ENCODE measurements at regions not wholly inside any gene's neighbourhood (a gene's known extent, or its start where the extent isn't known, plus 50 kb on each side); places are given as distances from the start of the nearest gene placed in this dataset.

DNA sequence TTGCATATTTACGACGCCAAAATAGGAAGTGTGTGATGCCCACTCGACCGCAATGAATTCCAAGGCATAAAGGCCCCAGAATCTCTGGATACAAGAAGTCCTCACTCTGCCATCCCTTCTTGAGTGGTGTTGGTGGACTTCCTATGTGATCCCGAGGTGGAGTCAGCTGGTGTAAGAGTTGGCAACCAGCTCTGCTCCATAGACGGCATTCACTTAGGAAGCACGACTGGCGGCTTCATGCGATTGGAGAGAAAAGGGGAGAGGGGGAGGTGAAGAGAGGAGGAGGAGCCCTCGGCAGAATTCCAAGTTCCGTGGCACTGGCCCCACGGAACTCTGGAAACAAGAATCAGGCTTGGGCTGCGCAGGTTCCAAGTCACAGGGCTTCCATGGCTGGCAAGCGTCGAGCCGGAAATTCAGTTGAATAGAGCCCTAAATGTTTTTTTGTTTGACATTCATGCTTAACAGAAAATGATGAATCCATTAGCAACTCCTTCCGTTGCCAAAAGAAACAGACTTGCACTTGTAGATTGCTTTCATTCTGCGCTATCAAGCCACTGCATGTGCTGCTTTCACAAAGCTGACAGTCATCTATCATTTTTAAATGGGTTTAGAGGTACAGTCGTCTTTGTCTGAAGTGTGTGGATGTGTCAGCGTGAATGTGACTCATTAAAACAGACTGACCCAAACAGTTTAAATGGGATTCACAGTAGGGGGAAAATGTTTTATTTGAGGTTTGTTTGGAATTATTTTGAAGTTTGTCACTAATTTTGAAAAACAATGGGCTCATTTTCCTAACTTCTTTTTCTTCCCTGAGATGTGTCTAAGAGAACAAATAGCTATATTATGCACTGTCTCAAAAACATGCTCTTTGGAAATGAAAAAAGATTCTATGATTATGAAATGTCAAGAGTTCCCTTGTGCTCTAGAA is 428.3 kb upstream of the ATP11B start:
- DNase-seq, result peak; percentile 19

DNA sequence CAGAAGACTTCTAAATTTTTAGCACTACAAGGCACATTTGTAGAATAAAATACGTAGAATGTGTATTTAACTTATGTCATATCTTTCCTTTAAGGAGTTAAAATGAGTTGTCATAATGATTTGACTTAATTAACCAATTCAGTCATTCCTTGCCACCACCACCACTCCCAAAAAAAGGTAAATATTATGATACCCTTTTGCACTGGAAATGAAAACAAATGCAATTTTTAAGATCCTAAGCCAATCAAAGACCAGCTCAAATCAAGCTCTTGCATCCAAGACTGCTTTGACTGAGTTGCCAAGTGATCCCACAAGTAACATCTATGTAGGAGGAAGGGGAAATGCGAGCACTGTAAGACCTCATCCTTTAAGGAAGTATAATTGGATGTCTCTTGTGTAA is 426.6 kb upstream of the ATP11B start:
- no peaks in the 10 kb centered on the region for H3K36me3 ChIP-seq (ENCODE audit: control insufficient read depth, insufficient read depth, low read length)
- no peaks in the 10 kb centered on the region for H3K4me1 ChIP-seq (ENCODE audit: control insufficient read depth, insufficient read depth, low read length)
- WGBS (ENCODE audit: insufficient coverage), result no CpG with 5 or more reads among the region's 2 CpGs
- H3K4me3 ChIP-seq (ENCODE audit: low read length), result no peak overlapping the region
- H3K27me3 ChIP-seq (ENCODE audit: control insufficient read depth, insufficient read depth, low read length), result no peaks in the 10 kb centered on the region
- H3K9me3 ChIP-seq (replicated peaks; ENCODE audit: control insufficient read depth, low read depth, low read length), result no peaks in the 10 kb centered on the region
- DNase-seq, result no peak
- H3K27ac ChIP-seq (ENCODE audit: low read length), result no peak overlapping the region

More for the DNA sequence above, 428.3 kb upstream of the ATP11B start:
- Histone ChIP-seq H3K9me3 (replicated peaks; ENCODE audit: control insufficient read depth, low read depth, low read length) (no peaks in the 10 kb centered on the region), H3K4me1 (ENCODE audit: control insufficient read depth, insufficient read depth, low read length) (no peaks in the 10 kb centered on the region), H3K36me3 (ENCODE audit: control insufficient read depth, insufficient read depth, low read length) (no peaks in the 10 kb centered on the region), H3K4me3 (ENCODE audit: low read length) (no peak overlapping the region), H3K27ac (ENCODE audit: low read length) (no peak overlapping the region), H3K27me3 (ENCODE audit: control insufficient read depth, insufficient read depth, low read length) (no peaks in the 10 kb centered on the region)
- 68% methylated on average over 14 of the region's 20 CpGs for WGBS (ENCODE audit: insufficient coverage)

DNA sequence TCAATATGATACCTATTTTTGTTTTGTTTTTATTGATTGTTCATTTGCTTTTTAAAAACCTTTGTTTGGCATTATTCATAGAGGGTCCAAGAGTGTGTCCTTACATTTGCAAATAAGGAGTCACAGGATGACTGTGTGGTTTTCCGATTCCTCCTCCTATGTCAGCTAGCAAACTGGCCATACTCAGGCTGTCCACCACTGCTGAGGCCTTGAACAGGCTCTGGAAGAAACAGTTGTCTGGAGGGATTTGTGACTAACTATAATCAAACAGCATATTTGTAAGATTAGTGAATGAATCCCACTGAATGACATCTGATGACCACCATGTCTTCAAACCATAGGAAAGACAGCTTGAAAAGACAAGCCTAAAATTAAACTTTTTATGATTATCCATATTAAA is 423.4 kb upstream of the ATP11B start:
- DNase-seq, result no peak
- H3K9me3 ChIP-seq (replicated peaks; ENCODE audit: control insufficient read depth, low read depth, low read length), result no peaks in the 10 kb centered on the region
- H3K4me1 ChIP-seq (ENCODE audit: control insufficient read depth, insufficient read depth, low read length), result no peaks in the 10 kb centered on the region
- no peaks in the 10 kb centered on the region for H3K27me3 ChIP-seq (ENCODE audit: control insufficient read depth, insufficient read depth, low read length)
- WGBS (ENCODE audit: insufficient coverage), result no CpG with 5 or more reads among the region's 1 CpG
- no peak overlapping the region for H3K4me3 ChIP-seq (ENCODE audit: low read length)
- no peak overlapping the region for H3K27ac ChIP-seq (ENCODE audit: low read length)
- no peaks in the 10 kb centered on the region for H3K36me3 ChIP-seq (ENCODE audit: control insufficient read depth, insufficient read depth, low read length)

DNA sequence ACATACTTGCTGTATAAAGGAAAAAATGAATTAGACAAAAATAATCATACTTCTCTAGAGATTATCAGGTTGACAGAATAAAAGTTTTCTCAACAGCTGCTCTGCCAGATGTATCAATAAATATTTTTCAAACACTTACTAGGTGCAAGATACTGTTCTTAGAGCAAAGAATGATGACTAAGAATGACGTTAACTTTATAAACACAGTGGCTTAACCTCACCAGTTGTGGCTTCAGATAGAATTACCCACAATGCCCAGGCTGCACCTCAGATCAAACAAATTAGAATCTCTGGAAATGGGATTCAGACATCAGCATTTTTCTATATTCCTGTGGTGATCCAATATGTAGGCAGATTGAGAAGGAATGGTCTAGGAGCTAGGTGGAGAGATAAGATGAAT is 422.4 kb upstream of the ATP11B start:
- no CpG with 5 or more reads among the region's 1 CpG for WGBS (ENCODE audit: insufficient coverage)
- DNase-seq, result no peak

DNA sequence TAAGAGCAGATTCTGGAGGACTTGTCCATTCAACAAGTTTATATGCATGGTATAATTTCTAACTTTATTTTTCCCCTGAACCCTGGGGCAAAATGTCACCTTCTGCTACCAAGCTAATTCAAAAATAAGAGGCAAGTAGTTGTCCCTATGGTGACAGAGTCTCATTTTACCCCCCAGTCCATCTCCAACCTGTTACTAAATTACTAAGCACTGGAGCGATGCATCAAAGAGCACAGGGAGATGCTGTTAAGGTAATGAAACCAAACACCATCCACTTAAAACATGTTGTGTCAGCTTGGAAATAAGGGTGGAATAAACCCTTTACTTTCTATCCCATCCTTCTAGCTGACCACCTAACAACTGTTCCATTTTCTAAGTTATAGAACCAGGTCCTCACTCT is 417.4 kb upstream of the ATP11B start:
- Histone ChIP-seq H3K4me1 (ENCODE audit: control insufficient read depth, insufficient read depth, low read length) (no peaks in the 10 kb centered on the region), H3K27me3 (ENCODE audit: control insufficient read depth, insufficient read depth, low read length) (no peaks in the 10 kb centered on the region), H3K36me3 (ENCODE audit: control insufficient read depth, insufficient read depth, low read length) (no peaks in the 10 kb centered on the region), H3K9me3 (replicated peaks; ENCODE audit: control insufficient read depth, low read depth, low read length) (no peaks in the 10 kb centered on the region), H3K4me3 (ENCODE audit: low read length) (no peak overlapping the region), H3K27ac (ENCODE audit: low read length) (no peak overlapping the region)
- WGBS (ENCODE audit: insufficient coverage), result no CpG with 5 or more reads among the region's 1 CpG
- DNase-seq, result no peak

More for the DNA sequence above, 422.4 kb upstream of the ATP11B start:
- Histone ChIP-seq H3K4me1 (ENCODE audit: control insufficient read depth, insufficient read depth, low read length) (no peaks in the 10 kb centered on the region), H3K27ac (ENCODE audit: low read length) (no peak overlapping the region), H3K36me3 (ENCODE audit: control insufficient read depth, insufficient read depth, low read length) (no peaks in the 10 kb centered on the region), H3K27me3 (ENCODE audit: control insufficient read depth, insufficient read depth, low read length) (no peaks in the 10 kb centered on the region), H3K9me3 (replicated peaks; ENCODE audit: control insufficient read depth, low read depth, low read length) (no peaks in the 10 kb centered on the region), H3K4me3 (ENCODE audit: low read length) (no peak overlapping the region)

DNA sequence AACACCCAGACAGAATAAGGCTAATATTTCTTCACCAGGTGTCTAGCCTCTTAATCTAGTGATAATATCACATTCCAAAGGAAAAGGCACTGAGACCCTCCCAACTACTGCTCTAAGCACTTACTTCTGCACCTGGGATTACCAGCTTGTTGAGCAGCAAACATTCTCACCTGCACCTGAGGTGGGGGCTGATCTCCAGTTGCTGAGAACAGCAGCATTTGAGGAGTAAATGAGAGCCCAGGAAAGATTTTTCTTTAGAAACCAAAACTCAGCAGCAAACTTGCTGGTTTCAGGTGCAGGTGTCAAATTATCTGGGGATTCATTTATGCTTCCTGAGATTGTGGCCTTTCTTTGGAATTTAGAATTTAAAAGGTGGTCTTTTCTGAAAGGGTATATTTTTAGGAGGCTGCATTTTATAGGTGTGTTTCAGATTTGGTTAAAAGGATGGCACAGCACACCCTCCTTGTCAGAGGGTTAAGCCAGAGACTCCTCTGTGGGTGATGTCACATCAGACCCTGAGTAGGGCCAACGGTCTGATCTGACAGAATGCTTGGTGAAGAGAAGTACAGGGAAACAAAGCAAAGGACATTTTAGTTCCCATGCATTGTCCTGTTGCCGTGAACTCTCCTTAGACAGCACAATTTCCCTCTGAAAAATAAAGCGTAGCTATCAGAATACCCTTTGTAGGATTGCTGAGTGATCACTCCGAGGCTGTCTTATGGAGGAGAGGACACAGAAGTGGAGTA is 411.0 kb upstream of the ATP11B start:
- no peaks in the 10 kb centered on the region for H3K9me3 ChIP-seq (replicated peaks; ENCODE audit: control insufficient read depth, low read depth, low read length)
- WGBS (ENCODE audit: insufficient coverage), result no CpG with 5 or more reads among the region's 4 CpGs
- no peak overlapping the region for H3K4me3 ChIP-seq (ENCODE audit: low read length)
- DNase-seq, result no peak
- no peak overlapping the region for H3K27ac ChIP-seq (ENCODE audit: low read length)
- no peaks in the 10 kb centered on the region for H3K4me1 ChIP-seq (ENCODE audit: control insufficient read depth, insufficient read depth, low read length)
- H3K36me3 ChIP-seq (ENCODE audit: control insufficient read depth, insufficient read depth, low read length), result no peaks in the 10 kb centered on the region
- no peaks in the 10 kb centered on the region for H3K27me3 ChIP-seq (ENCODE audit: control insufficient read depth, insufficient read depth, low read length)

DNA sequence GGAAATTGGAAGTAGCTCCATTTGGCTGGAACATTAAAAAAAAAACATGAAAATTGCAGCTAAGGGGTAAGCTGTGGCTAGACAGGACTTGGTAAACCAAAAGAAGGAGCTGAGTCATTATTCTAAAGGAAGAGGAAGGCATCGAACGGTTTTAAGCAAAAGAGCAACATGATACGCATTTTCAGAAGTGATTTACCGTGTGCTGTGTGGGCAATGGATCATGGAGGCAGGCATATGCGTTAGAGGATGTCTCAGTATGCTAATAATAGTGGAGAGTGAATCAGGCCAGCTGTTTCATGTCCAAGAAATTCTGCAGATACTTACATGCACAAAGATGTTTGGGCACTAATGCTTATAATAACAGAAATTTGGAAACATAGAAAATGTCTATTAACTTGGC is 409.1 kb upstream of the ATP11B start:
- 35% methylated on average over 5 of the region's 5 CpGs for WGBS (ENCODE audit: insufficient coverage)
- Histone ChIP-seq H3K9me3 (replicated peaks; ENCODE audit: control insufficient read depth, low read depth, low read length) (no peaks in the 10 kb centered on the region), H3K4me1 (ENCODE audit: control insufficient read depth, insufficient read depth, low read length) (no peaks in the 10 kb centered on the region), H3K27me3 (ENCODE audit: control insufficient read depth, insufficient read depth, low read length) (no peaks in the 10 kb centered on the region), H3K4me3 (ENCODE audit: low read length) (no peak overlapping the region), H3K36me3 (ENCODE audit: control insufficient read depth, insufficient read depth, low read length) (no peaks in the 10 kb centered on the region), H3K27ac (ENCODE audit: low read length) (no peak overlapping the region)
- peak; percentile 59 for DNase-seq

DNA sequence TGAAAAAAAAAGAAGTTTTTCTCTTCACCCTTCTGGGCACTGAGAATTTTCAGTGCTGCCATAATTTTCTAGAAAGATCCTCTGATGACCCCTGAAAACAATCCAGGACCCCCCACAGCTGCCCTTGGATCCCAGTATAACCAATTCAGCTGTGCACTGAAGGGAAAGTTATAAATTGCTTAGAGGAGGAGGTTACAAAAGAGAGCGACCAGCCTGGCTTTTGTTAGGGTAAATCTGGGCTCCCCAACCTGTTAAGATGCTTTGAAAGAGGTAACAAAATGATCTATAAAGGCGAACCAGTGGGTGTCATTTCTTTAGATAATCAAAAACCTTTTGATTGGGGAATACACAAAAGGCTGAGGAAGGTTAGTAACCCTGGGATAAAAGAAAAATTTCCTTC is 407.9 kb upstream of the ATP11B start:
- DNase-seq, result no peak
- WGBS (ENCODE audit: insufficient coverage), result 67% methylated on average over 1 of the region's 2 CpGs

DNA sequence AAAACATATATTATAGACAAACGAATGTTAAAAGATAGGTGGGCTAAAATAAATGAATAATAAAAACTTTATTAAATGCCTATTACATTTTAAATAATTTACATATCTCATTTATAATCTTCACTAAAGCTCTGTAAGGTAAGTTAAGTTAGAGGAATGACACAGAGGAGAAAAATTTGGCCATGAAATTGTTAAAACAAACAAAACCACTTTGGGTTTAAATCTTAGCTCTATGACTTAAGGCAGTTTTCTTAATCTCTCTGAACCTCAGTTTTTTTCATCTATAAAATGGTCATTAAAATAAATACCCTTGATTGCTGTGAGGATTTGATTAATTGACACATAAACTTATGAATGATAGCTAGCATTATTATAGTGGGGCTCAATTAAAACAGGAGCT is 404.8 kb upstream of the ATP11B start:
- H3K4me3 ChIP-seq (ENCODE audit: low read length), result no peak overlapping the region
- no peaks in the 10 kb centered on the region for H3K36me3 ChIP-seq (ENCODE audit: control insufficient read depth, insufficient read depth, low read length)
- WGBS (ENCODE audit: insufficient coverage), result no CpG with 5 or more reads among the region's 1 CpG
- no peaks in the 10 kb centered on the region for H3K9me3 ChIP-seq (replicated peaks; ENCODE audit: control insufficient read depth, low read depth, low read length)
- no peaks in the 10 kb centered on the region for H3K27me3 ChIP-seq (ENCODE audit: control insufficient read depth, insufficient read depth, low read length)
- H3K4me1 ChIP-seq (ENCODE audit: control insufficient read depth, insufficient read depth, low read length), result no peaks in the 10 kb centered on the region
- DNase-seq, result no peak
- no peak overlapping the region for H3K27ac ChIP-seq (ENCODE audit: low read length)

More for the DNA sequence above, 407.9 kb upstream of the ATP11B start:
- H3K36me3 ChIP-seq (ENCODE audit: control insufficient read depth, insufficient read depth, low read length), result no peaks in the 10 kb centered on the region
- H3K27ac ChIP-seq (ENCODE audit: low read length), result no peak overlapping the region
- H3K4me1 ChIP-seq (ENCODE audit: control insufficient read depth, insufficient read depth, low read length), result no peaks in the 10 kb centered on the region
- no peaks in the 10 kb centered on the region for H3K9me3 ChIP-seq (replicated peaks; ENCODE audit: control insufficient read depth, low read depth, low read length)
- H3K4me3 ChIP-seq (ENCODE audit: low read length), result no peak overlapping the region
- H3K27me3 ChIP-seq (ENCODE audit: control insufficient read depth, insufficient read depth, low read length), result no peaks in the 10 kb centered on the region

DNA sequence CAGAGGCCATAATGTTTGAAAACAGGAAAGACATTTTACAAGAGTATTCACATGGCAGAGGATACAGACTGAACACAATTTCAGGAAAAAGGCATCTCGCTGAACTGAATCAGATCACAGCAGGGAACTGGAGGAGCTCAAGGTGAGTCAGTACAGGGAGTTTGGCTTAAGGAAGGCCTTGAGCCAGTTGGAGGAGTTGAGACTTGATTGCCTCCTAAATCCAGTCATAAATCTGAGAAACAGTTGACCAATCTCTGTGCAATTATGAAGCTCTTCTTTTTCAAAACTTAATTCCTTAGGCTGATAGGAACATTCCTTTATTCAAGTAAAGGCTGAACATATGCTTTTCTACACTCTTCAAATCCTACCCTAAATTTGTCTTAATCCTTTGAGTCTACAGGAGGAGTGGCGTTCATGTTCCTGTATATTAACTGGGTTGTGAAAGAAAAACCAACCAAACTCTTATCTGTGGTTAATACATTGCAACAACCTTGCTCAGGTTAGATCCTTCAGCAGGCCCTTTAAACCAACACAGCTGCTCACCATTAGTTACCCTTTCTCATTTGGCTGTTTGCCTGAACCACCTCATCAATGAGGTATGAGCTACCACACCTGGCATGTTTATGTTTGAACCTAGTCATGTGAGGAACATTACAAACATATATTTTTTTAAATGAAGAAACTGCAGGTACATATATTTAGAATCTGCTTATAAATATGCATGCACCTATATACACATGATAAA is 404.1 kb upstream of the ATP11B start:
- Histone ChIP-seq H3K36me3 (ENCODE audit: control insufficient read depth, insufficient read depth, low read length) (no peaks in the 10 kb centered on the region), H3K4me1 (ENCODE audit: control insufficient read depth, insufficient read depth, low read length) (no peaks in the 10 kb centered on the region), H3K27me3 (ENCODE audit: control insufficient read depth, insufficient read depth, low read length) (no peaks in the 10 kb centered on the region), H3K4me3 (ENCODE audit: low read length) (no peak overlapping the region), H3K9me3 (replicated peaks; ENCODE audit: control insufficient read depth, low read depth, low read length) (no peaks in the 10 kb centered on the region), H3K27ac (ENCODE audit: low read length) (no peak overlapping the region)
- WGBS (ENCODE audit: insufficient coverage), result 67% methylated on average over 1 of the region's 2 CpGs
- DNase-seq, result no peak
